GM23338 (cell line): ENCODE measurements at regions not wholly inside any gene's neighbourhood (a gene's known extent, or its start where the extent isn't known, plus 50 kb on each side); places are given as distances from the start of the nearest gene placed in this dataset.

Source experiments
- ATAC-seq: fragments of 200-7000 bp; cut with Tn5 transposase; 3 replicates; pipeline ENCODE4 v1.9.1; 2020
- DNase-seq: peaks from one replicate; pipeline ENCODE4 v3.0.0-alpha.2; 2015; ENCODE audit warnings: low spot score
- H2AFZ ChIP-seq: fragments of 200-600 bp; sonication (generic); 2 replicates; pipeline ENCODE4 v1.8.0; 2016; ENCODE audit warnings: antibody characterized with exemption, mild to moderate bottlenecking, moderate library complexity
- H3F3A ChIP-seq: fragments of 200-600 bp; sonication (generic); replicated peaks from 2 replicates; pipeline ENCODE4 v1.8.0; 2017; ENCODE audit warnings: antibody characterized with exemption, mixed run types, low read depth
- H3K27ac ChIP-seq: fragments of 200-600 bp; sonication (generic); 2 replicates; pipeline ENCODE4 v1.6.1; 2016; ENCODE audit warnings: low read depth
- H3K27me3 ChIP-seq: fragments of 200-600 bp; sonication (generic); 2 replicates; pipeline ENCODE4 v1.8.0; 2016; ENCODE audit warnings: mild to moderate bottlenecking, mixed run types, moderate library complexity; ENCODE audit not compliant: insufficient read depth
- H3K36me3 ChIP-seq: fragments of 200-600 bp; sonication (generic); 2 replicates; pipeline ENCODE4 v1.8.0; 2016; ENCODE audit warnings: mild to moderate bottlenecking; ENCODE audit not compliant: insufficient read depth
- H3K4me1 ChIP-seq: fragments of 200-600 bp; sonication (generic); 2 replicates; pipeline ENCODE4 v1.8.0; 2016; ENCODE audit warnings: mild to moderate bottlenecking, moderate library complexity; ENCODE audit not compliant: insufficient read depth
- H3K4me2 ChIP-seq: fragments of 200-600 bp; sonication (generic); 2 replicates; pipeline ENCODE4 v1.7.1; 2017; ENCODE audit warnings: mixed run types
- H3K4me3 ChIP-seq: fragments of 200-600 bp; sonication (generic); 2 replicates; pipeline ENCODE4 v1.6.1; 2016; ENCODE audit warnings: mixed run types
- H3K79me2 ChIP-seq: fragments of 200-600 bp; sonication (generic); replicated peaks from 2 replicates; pipeline ENCODE4 v1.8.0; 2017; ENCODE audit warnings: mild to moderate bottlenecking; ENCODE audit not compliant: insufficient read depth
- H3K9me2 ChIP-seq: fragments of 200-600 bp; sonication (generic); 2 replicates; pipeline ENCODE4 v1.8.0; 2017; ENCODE audit not compliant: insufficient read depth
- H4K20me1 ChIP-seq: fragments of 200-600 bp; sonication (generic); replicated peaks from 2 replicates; pipeline ENCODE4 v1.8.0; 2017; ENCODE audit warnings: mild to moderate bottlenecking; ENCODE audit not compliant: insufficient read depth
- H3K27ac Mint-ChIP-seq: 2 replicates; pipeline ENCODE4 v1.8.0; 2020; ENCODE audit warnings: inconsistent platforms, mild to moderate bottlenecking, moderate library complexity, mixed read lengths
- H3K27me3 Mint-ChIP-seq: 3 replicates; pipeline ENCODE4 v1.8.0; 2022; ENCODE audit warnings: low read depth, mild to moderate bottlenecking, moderate library complexity, mixed read lengths, inconsistent platforms; ENCODE audit not compliant: insufficient read depth, poor library complexity
- H3K36me3 Mint-ChIP-seq: 3 replicates; pipeline ENCODE4 v1.8.0; 2021; ENCODE audit warnings: low read depth, mild to moderate bottlenecking, inconsistent platforms, moderate library complexity, mixed read lengths
- H3K4me1 Mint-ChIP-seq: 3 replicates; pipeline ENCODE4 v1.8.0; 2020; ENCODE audit warnings: mild to moderate bottlenecking, inconsistent platforms, mixed read lengths
- H3K4me3 Mint-ChIP-seq: 3 replicates; pipeline ENCODE4 v1.8.0; 2021; ENCODE audit warnings: moderate library complexity, mild to moderate bottlenecking, inconsistent platforms, mixed read lengths
- H3K9me3 Mint-ChIP-seq: 3 replicates; pipeline ENCODE4 v1.8.0; 2020; ENCODE audit warnings: moderate library complexity, mild to moderate bottlenecking, inconsistent platforms, mixed read lengths
- ETS1 ChIP-seq: IDR thresholded peaks from 2 replicates; pipeline ENCODE4 v1.6.1; 2016; ENCODE audit warnings: antibody characterized with exemption
- EZH2phosphoT487 ChIP-seq: fragments of 200-600 bp; sonication (generic); IDR thresholded peaks from one replicate; pipeline ENCODE4 v1.8.1; 2018; ENCODE audit warnings: antibody characterized with exemption; ENCODE audit not compliant: unreplicated experiment
- JUNB ChIP-seq: IDR thresholded peaks from one replicate; pipeline ENCODE4 v1.6.1; 2016; ENCODE audit warnings: antibody characterized with exemption; ENCODE audit not compliant: unreplicated experiment
- NANOG ChIP-seq: IDR thresholded peaks from 2 replicates; pipeline ENCODE4 v1.6.1; 2016; ENCODE audit warnings: antibody characterized with exemption, borderline replicate concordance
- STAT1 ChIP-seq: IDR thresholded peaks from one replicate; pipeline ENCODE4 v1.6.1; 2016; ENCODE audit warnings: antibody characterized with exemption; ENCODE audit not compliant: unreplicated experiment
- ZNF114 ChIP-seq: fragments of 250-450 bp; sonication (Bioruptor Pico); IDR thresholded peaks from 2 replicates; pipeline ENCODE4 v1.5.0; 2020; ENCODE audit warnings: mild to moderate bottlenecking, moderate library complexity
- ZNF331 ChIP-seq: fragments of 250-450 bp; sonication (Bioruptor Pico); IDR thresholded peaks from 2 replicates; pipeline ENCODE4 v1.5.0; 2020; ENCODE audit warnings: low read depth, mild to moderate bottlenecking, moderate library complexity
- TF ChIP-seq, protein P1 (sequence below): fragments of 250-450 bp; sonication (Bioruptor Pico); IDR thresholded peaks from 2 replicates; pipeline ENCODE4 v1.5.0; 2020; ENCODE audit warnings: mild to moderate bottlenecking, moderate library complexity
- TF ChIP-seq, protein P2 (sequence below), 2 experiments: fragments of 200-600 bp in 1 of 2; sonication (generic) in 1 of 2; conservative IDR thresholded peaks; 2 replicates each; pipeline versions ENCODE4 v1.5.1 to v1.6.1; 2016 to 2017; ENCODE audit warnings: antibody characterized with exemption in 2 of 2, low read depth in 2 of 2, mild to moderate bottlenecking in 2 of 2, moderate library complexity in 1 of 2
- TF ChIP-seq, protein P3 (sequence below): IDR thresholded peaks from one replicate; pipeline ENCODE4 v1.6.1; 2018; ENCODE audit warnings: antibody characterized with exemption; ENCODE audit not compliant: unreplicated experiment

- TF ChIP-seq, protein P1, sequence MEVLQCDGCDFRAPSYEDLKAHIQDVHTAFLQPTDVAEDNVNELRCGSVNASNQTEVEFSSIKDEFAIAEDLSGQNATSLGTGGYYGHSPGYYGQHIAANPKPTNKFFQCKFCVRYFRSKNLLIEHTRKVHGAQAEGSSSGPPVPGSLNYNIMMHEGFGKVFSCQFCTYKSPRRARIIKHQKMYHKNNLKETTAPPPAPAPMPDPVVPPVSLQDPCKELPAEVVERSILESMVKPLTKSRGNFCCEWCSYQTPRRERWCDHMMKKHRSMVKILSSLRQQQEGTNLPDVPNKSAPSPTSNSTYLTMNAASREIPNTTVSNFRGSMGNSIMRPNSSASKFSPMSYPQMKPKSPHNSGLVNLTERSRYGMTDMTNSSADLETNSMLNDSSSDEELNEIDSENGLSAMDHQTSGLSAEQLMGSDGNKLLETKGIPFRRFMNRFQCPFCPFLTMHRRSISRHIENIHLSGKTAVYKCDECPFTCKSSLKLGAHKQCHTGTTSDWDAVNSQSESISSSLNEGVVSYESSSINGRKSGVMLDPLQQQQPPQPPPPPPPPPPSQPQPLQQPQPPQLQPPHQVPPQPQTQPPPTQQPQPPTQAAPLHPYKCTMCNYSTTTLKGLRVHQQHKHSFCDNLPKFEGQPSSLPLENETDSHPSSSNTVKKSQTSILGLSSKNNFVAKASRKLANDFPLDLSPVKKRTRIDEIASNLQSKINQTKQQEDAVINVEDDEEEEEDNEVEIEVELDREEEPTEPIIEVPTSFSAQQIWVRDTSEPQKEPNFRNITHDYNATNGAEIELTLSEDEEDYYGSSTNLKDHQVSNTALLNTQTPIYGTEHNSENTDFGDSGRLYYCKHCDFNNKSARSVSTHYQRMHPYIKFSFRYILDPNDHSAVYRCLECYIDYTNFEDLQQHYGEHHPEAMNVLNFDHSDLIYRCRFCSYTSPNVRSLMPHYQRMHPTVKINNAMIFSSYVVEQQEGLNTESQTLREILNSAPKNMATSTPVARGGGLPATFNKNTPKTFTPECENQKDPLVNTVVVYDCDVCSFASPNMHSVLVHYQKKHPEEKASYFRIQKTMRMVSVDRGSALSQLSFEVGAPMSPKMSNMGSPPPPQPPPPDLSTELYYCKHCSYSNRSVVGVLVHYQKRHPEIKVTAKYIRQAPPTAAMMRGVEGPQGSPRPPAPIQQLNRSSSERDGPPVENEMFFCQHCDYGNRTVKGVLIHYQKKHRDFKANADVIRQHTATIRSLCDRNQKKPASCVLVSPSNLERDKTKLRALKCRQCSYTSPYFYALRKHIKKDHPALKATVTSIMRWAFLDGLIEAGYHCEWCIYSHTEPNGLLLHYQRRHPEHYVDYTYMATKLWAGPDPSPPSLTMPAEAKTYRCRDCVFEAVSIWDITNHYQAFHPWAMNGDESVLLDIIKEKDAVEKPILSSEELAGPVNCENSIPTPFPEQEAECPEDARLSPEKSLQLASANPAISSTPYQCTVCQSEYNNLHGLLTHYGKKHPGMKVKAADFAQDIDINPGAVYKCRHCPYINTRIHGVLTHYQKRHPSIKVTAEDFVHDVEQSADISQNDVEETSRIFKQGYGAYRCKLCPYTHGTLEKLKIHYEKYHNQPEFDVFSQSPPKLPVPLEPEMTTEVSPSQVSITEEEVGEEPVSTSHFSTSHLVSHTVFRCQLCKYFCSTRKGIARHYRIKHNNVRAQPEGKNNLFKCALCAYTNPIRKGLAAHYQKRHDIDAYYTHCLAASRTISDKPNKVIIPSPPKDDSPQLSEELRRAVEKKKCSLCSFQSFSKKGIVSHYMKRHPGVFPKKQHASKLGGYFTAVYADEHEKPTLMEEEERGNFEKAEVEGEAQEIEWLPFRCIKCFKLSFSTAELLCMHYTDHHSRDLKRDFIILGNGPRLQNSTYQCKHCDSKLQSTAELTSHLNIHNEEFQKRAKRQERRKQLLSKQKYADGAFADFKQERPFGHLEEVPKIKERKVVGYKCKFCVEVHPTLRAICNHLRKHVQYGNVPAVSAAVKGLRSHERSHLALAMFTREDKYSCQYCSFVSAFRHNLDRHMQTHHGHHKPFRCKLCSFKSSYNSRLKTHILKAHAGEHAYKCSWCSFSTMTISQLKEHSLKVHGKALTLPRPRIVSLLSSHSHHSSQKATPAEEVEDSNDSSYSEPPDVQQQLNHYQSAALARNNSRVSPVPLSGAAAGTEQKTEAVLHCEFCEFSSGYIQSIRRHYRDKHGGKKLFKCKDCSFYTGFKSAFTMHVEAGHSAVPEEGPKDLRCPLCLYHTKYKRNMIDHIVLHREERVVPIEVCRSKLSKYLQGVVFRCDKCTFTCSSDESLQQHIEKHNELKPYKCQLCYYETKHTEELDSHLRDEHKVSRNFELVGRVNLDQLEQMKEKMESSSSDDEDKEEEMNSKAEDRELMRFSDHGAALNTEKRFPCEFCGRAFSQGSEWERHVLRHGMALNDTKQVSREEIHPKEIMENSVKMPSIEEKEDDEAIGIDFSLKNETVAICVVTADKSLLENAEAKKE (CRISPR knock-in tag): no peak
- TF ChIP-seq EZH2phosphoT487: no peak
Measured at GRCh38 chr4:177155454-177155853, 154.2 kb upstream of the NEIL3 start (continued).

DNA sequence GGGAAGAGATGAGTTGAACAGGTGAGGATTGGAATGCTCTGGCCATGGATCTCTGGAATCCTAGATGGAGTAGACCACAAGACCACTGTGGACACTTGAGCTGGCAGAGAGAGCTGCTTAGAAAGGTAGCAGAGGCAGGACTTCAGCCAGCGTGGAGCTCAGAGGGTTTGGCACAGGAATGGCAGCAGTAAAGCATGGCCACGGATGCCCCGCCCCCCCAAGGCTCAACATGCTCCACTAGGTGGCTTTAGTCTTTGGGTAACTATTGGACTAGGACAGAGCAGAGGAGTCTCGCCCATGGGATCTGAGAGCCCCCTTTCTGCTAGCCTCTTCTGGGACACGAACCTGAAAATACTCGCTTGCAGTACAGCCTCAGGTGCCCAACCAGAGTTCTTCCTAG lies 150.1 kb upstream of the NEIL3 start:
- Mint-ChIP-seq H3K9me3 (peaks cover 6% of the 10 kb centered on the region; the same call in 1 of the 3 replicates), H3K36me3 (peaks cover 3% of the 10 kb centered on the region; the same call in 1 of the 3 replicates), H3K27me3 (peaks cover 2% of the 10 kb centered on the region), H3K4me3 (no peak overlapping the region), H3K27ac (no peak overlapping the region), H3K4me1 (no peaks in the 10 kb centered on the region)
- Histone ChIP-seq H3K4me3 (no peak overlapping the region), H3K79me2 (no peaks in the 10 kb centered on the region), H3K36me3 (no peaks in the 10 kb centered on the region), H3K9me2 (0 out of 2 replicates have a peak, but pooled peaks cover 2% of the 10 kb centered on the region), H4K20me1 (no peaks in the 10 kb centered on the region), H3K4me1 (no peaks in the 10 kb centered on the region), H3K27ac (no peak overlapping the region), H3F3A (no peaks in the 10 kb centered on the region), H3K27me3 (no peaks in the 10 kb centered on the region), H2AFZ (no peak overlapping the region), H3K4me2 (no peak overlapping the region)
- ATAC-seq (no peak), DNase-seq (peak; percentile 1)
- TF ChIP-seq ZNF331: no peak
- TF ChIP-seq EZH2phosphoT487: no peak
- TF ChIP-seq ZNF114 (CRISPR knock-in tag): no peak
- no peak for TF ChIP-seq STAT1
- TF ChIP-seq, protein P2, sequence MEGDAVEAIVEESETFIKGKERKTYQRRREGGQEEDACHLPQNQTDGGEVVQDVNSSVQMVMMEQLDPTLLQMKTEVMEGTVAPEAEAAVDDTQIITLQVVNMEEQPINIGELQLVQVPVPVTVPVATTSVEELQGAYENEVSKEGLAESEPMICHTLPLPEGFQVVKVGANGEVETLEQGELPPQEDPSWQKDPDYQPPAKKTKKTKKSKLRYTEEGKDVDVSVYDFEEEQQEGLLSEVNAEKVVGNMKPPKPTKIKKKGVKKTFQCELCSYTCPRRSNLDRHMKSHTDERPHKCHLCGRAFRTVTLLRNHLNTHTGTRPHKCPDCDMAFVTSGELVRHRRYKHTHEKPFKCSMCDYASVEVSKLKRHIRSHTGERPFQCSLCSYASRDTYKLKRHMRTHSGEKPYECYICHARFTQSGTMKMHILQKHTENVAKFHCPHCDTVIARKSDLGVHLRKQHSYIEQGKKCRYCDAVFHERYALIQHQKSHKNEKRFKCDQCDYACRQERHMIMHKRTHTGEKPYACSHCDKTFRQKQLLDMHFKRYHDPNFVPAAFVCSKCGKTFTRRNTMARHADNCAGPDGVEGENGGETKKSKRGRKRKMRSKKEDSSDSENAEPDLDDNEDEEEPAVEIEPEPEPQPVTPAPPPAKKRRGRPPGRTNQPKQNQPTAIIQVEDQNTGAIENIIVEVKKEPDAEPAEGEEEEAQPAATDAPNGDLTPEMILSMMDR (conservative IDR thresholded peaks at IDR 0.05; ENCODE audit: low read depth in 2 of 2): no peak
- TF ChIP-seq, protein P3, sequence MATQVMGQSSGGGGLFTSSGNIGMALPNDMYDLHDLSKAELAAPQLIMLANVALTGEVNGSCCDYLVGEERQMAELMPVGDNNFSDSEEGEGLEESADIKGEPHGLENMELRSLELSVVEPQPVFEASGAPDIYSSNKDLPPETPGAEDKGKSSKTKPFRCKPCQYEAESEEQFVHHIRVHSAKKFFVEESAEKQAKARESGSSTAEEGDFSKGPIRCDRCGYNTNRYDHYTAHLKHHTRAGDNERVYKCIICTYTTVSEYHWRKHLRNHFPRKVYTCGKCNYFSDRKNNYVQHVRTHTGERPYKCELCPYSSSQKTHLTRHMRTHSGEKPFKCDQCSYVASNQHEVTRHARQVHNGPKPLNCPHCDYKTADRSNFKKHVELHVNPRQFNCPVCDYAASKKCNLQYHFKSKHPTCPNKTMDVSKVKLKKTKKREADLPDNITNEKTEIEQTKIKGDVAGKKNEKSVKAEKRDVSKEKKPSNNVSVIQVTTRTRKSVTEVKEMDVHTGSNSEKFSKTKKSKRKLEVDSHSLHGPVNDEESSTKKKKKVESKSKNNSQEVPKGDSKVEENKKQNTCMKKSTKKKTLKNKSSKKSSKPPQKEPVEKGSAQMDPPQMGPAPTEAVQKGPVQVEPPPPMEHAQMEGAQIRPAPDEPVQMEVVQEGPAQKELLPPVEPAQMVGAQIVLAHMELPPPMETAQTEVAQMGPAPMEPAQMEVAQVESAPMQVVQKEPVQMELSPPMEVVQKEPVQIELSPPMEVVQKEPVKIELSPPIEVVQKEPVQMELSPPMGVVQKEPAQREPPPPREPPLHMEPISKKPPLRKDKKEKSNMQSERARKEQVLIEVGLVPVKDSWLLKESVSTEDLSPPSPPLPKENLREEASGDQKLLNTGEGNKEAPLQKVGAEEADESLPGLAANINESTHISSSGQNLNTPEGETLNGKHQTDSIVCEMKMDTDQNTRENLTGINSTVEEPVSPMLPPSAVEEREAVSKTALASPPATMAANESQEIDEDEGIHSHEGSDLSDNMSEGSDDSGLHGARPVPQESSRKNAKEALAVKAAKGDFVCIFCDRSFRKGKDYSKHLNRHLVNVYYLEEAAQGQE: no peak
- no peak for TF ChIP-seq ETS1
- TF ChIP-seq NANOG: no peak
- no peak for TF ChIP-seq JUNB
